SK-N-SH treated with all-trans-retinoic acid at 6 μM for 48 hours (cell line): ENCODE measurements at regions not wholly inside any gene's neighbourhood (a gene's known extent, or its start where the extent isn't known, plus 50 kb on each side); places are given as distances from the start of the nearest gene placed in this dataset.

Experiments used
- OSR1 ChIP-seq: fragments of 250-450 bp; sonication (Bioruptor Pico); IDR thresholded peaks from 2 replicates; pipeline ENCODE4 v1.8.0; 2022; ENCODE audit warnings: moderate library complexity, mild to moderate bottlenecking, inconsistent platforms
- SNAI2 ChIP-seq: fragments of 250-450 bp; sonication (Bioruptor Pico); IDR thresholded peaks from 2 replicates; pipeline ENCODE4 v1.5.0; 2020; ENCODE audit warnings: mild to moderate bottlenecking, moderate library complexity
- TCF4 ChIP-seq: fragments of 250-450 bp; sonication (Bioruptor Pico); IDR thresholded peaks from 2 replicates; pipeline ENCODE4 v1.8.0; 2021; ENCODE audit warnings: mild to moderate bottlenecking, moderate library complexity, borderline replicate concordance
- ZFP3 ChIP-seq: fragments of 250-450 bp; sonication (Bioruptor Pico); IDR thresholded peaks from 2 replicates; pipeline ENCODE4 v1.5.0; 2020; ENCODE audit warnings: mild to moderate bottlenecking, moderate library complexity
- TF ChIP-seq, protein P1 (sequence below): fragments of 250-450 bp; sonication (Bioruptor Pico); IDR thresholded peaks from 2 replicates; pipeline ENCODE4 v1.8.0; 2020; ENCODE audit warnings: mild to moderate bottlenecking, moderate library complexity, borderline replicate concordance

DNA sequence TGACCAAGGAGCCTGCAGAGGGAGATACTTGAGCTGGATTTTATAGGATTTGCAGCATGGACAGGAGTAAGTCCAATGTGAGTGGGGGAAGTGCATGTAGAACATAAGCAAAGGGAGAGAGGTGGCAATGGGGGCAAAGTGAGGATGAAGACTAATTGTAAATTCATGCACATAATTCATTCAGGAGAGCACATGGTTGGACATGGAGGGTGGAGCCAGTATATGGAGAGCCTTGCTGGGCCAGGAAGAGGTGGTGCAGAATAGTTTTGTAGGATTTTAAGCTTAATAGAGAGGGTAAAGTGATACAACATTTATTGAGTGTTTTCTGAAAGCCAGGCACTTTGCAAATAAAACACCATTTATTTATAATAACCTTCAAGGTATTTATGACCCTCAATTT lies 274.3 kb upstream of the C11orf87 start:
- no peak for TF ChIP-seq SNAI2
- no peak for TF ChIP-seq TCF4 (CRISPR knock-in tag)
- TF ChIP-seq, protein P1, sequence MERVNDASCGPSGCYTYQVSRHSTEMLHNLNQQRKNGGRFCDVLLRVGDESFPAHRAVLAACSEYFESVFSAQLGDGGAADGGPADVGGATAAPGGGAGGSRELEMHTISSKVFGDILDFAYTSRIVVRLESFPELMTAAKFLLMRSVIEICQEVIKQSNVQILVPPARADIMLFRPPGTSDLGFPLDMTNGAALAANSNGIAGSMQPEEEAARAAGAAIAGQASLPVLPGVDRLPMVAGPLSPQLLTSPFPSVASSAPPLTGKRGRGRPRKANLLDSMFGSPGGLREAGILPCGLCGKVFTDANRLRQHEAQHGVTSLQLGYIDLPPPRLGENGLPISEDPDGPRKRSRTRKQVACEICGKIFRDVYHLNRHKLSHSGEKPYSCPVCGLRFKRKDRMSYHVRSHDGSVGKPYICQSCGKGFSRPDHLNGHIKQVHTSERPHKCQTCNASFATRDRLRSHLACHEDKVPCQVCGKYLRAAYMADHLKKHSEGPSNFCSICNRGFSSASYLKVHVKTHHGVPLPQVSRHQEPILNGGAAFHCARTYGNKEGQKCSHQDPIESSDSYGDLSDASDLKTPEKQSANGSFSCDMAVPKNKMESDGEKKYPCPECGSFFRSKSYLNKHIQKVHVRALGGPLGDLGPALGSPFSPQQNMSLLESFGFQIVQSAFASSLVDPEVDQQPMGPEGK (CRISPR knock-in tag) = no peak
- no peak for TF ChIP-seq OSR1 (CRISPR knock-in tag)
- no peak for TF ChIP-seq ZFP3 (CRISPR knock-in tag)
